IMR-90 (cell line): ENCODE measurements at regions not wholly inside any gene's neighbourhood (a gene's known extent, or its start where the extent isn't known, plus 50 kb on each side); places are given as distances from the start of the nearest gene placed in this dataset.

Experiments
- BHLHE40 ChIP-seq: fragments of 150-350 bp; IDR thresholded peaks from 2 replicates; pipeline ENCODE4 v1.6.1; 2016; ENCODE audit warnings: mild to moderate bottlenecking, low read depth, low read length
- CEBPB ChIP-seq: IDR thresholded peaks from 2 replicates; pipeline ENCODE4 v1.6.1; 2012; ENCODE audit warnings: low read depth, low read length, improper control_type of control experiment
- CHD1 ChIP-seq: IDR thresholded peaks from 2 replicates; pipeline ENCODE4 v1.6.1; 2012; ENCODE audit warnings: low read depth, low read length, improper control_type of control experiment
- FOS ChIP-seq: fragments of 150-350 bp; IDR thresholded peaks from 2 replicates; pipeline ENCODE4 v1.6.1; 2016; ENCODE audit warnings: low read depth, low read length
- MXI1 ChIP-seq: IDR thresholded peaks from 2 replicates; pipeline ENCODE4 v1.6.1; 2012; ENCODE audit warnings: low read depth, mild to moderate bottlenecking, low read length, moderate library complexity, borderline replicate concordance
- POLR2A ChIP-seq: IDR thresholded peaks from 2 replicates; pipeline ENCODE4 v1.6.1; 2012; ENCODE audit warnings: mild to moderate bottlenecking, low read depth, low read length
- RAD21 ChIP-seq: IDR thresholded peaks from 2 replicates; pipeline ENCODE4 v1.6.1; 2012; ENCODE audit warnings: low read length, improper control_type of control experiment
- RCOR1 ChIP-seq: IDR thresholded peaks from 2 replicates; pipeline ENCODE4 v1.6.1; 2012; ENCODE audit warnings: mild to moderate bottlenecking, low read length, improper control_type of control experiment; ENCODE audit not compliant: insufficient replicate concordance
- RFX5 ChIP-seq: IDR thresholded peaks from 2 replicates; pipeline ENCODE4 v1.8.0; 2012; ENCODE audit warnings: low read depth, mild to moderate bottlenecking, low read length, moderate library complexity
- SMC3 ChIP-seq: fragments of 150-350 bp; IDR thresholded peaks from 2 replicates; pipeline ENCODE4 v1.6.1; 2016; ENCODE audit warnings: low read depth, mild to moderate bottlenecking, antibody characterized with exemption, low read length, moderate library complexity
- TF ChIP-seq, protein P1 (sequence below): conservative IDR thresholded peaks from 2 replicates; pipeline ENCODE4 v1.5.1; 2012; ENCODE audit warnings: mild to moderate bottlenecking, low read depth, low read length, improper control_type of control experiment
- TF ChIP-seq, protein P2 (sequence below): fragments of 150-350 bp; IDR thresholded peaks from 2 replicates; pipeline ENCODE4 v1.6.1; 2017; ENCODE audit warnings: mild to moderate bottlenecking, antibody characterized with exemption, low read length, low read depth
- TF ChIP-seq, protein P3 (sequence below): fragments of 150-350 bp; IDR thresholded peaks from 2 replicates; pipeline ENCODE4 v1.6.1; 2016; ENCODE audit warnings: low read depth, mild to moderate bottlenecking, low read length, moderate library complexity, borderline replicate concordance

DNA sequence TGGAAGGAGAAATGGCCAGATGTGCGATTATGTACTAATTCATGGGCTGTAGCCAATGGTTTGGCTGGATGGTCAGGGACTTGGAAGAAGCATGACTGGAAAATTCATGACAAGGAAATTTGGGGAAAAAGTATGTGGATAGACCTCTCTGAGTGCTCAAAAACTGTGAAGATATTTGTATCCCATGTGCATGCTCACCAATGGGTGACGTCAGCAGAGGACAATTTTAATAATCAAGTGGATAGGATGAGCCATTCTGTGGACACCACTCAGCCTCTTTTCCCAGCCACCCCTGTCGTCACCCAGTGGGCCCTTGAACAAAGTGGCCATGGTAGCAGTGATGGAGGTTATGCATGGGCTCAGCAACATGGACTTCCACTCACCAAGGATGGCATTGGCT lies 490.9 kb upstream of the CBLB start:
- TF ChIP-seq, protein P1, sequence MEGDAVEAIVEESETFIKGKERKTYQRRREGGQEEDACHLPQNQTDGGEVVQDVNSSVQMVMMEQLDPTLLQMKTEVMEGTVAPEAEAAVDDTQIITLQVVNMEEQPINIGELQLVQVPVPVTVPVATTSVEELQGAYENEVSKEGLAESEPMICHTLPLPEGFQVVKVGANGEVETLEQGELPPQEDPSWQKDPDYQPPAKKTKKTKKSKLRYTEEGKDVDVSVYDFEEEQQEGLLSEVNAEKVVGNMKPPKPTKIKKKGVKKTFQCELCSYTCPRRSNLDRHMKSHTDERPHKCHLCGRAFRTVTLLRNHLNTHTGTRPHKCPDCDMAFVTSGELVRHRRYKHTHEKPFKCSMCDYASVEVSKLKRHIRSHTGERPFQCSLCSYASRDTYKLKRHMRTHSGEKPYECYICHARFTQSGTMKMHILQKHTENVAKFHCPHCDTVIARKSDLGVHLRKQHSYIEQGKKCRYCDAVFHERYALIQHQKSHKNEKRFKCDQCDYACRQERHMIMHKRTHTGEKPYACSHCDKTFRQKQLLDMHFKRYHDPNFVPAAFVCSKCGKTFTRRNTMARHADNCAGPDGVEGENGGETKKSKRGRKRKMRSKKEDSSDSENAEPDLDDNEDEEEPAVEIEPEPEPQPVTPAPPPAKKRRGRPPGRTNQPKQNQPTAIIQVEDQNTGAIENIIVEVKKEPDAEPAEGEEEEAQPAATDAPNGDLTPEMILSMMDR = no peak
- TF ChIP-seq MXI1 (no peak), POLR2A (no peak), RFX5 (no peak), RCOR1 (no peak), BHLHE40 (no peak), RAD21 (no peak), SMC3 (no peak), CHD1 (no peak), FOS (no peak), CEBPB (no peak)
- TF ChIP-seq, protein P2, sequence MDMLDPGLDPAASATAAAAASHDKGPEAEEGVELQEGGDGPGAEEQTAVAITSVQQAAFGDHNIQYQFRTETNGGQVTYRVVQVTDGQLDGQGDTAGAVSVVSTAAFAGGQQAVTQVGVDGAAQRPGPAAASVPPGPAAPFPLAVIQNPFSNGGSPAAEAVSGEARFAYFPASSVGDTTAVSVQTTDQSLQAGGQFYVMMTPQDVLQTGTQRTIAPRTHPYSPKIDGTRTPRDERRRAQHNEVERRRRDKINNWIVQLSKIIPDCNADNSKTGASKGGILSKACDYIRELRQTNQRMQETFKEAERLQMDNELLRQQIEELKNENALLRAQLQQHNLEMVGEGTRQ = no peak
- TF ChIP-seq, protein P3, sequence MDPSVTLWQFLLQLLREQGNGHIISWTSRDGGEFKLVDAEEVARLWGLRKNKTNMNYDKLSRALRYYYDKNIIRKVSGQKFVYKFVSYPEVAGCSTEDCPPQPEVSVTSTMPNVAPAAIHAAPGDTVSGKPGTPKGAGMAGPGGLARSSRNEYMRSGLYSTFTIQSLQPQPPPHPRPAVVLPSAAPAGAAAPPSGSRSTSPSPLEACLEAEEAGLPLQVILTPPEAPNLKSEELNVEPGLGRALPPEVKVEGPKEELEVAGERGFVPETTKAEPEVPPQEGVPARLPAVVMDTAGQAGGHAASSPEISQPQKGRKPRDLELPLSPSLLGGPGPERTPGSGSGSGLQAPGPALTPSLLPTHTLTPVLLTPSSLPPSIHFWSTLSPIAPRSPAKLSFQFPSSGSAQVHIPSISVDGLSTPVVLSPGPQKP = no peak
